Cardiac muscle cell (in vitro differentiated cells and primary cell): ENCODE measurements at regions not wholly inside any gene's neighbourhood (a gene's known extent, or its start where the extent isn't known, plus 50 kb on each side); places are given as distances from the start of the nearest gene placed in this dataset.

Experiments
- DNase-seq, 2 donors: peaks; one replicate each; pipeline versions ENCODE4 v3.0.0 to v3.0.0-alpha.2; 2010 to 2017; ENCODE audit warnings: low read depth in 1 of 2, low spot score in 1 of 2
- H3K27ac ChIP-seq: fragments of 200-600 bp; sonication (generic); 2 replicates; pipeline ENCODE4 v1.5.1; 2016
- H3K27me3 ChIP-seq: fragments of 200-600 bp; sonication (generic); 2 replicates; pipeline ENCODE4 v1.6.0; 2016; ENCODE audit warnings: control low read depth
- H3K36me3 ChIP-seq: fragments of 200-600 bp; sonication (generic); 2 replicates; pipeline ENCODE4 v1.5.1; 2016; ENCODE audit warnings: control low read depth
- H3K4me1 ChIP-seq: fragments of 200-600 bp; sonication (generic); 2 replicates; pipeline ENCODE4 v1.8.1; 2017; ENCODE audit warnings: low read depth, mild to moderate bottlenecking, mixed run types
- H3K4me3 ChIP-seq: fragments of 200-600 bp; sonication (generic); 2 replicates; pipeline ENCODE4 v1.5.1; 2016; ENCODE audit warnings: mild to moderate bottlenecking
- H3K9me3 ChIP-seq: fragments of 200-600 bp; sonication (generic); 2 replicates; pipeline ENCODE4 v1.5.1; 2017; ENCODE audit warnings: low read depth, mild to moderate bottlenecking, control low read depth
- TF ChIP-seq, protein P1 (sequence below): IDR thresholded peaks from 2 replicates; pipeline ENCODE4 v1.5.1; 2012; ENCODE audit warnings: low read depth, mild to moderate bottlenecking, low read length

DNA sequence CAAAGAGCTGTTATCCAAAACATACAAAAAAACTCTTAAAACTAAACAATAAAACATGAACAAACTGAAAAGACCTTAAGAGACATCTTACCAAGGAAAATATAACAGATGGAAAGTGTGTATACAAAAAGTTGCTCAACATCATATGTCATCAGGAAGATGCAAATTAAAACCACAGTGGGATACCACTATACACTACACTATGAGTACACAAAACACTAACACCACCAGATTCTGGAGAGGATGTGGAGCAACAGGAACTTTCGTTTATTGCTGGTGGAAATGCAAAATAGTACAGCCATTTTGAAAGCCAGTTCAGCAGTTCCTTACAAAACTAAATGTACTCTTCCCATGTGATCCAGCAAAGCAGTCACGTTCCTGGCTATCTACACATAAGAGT lies 221.4 kb downstream of the CMPK2 start:
- DNase-seq = no peak
- Histone ChIP-seq H3K4me1 (peaks cover 8% of the 10 kb centered on the region), H3K27ac (no peak overlapping the region)

DNA sequence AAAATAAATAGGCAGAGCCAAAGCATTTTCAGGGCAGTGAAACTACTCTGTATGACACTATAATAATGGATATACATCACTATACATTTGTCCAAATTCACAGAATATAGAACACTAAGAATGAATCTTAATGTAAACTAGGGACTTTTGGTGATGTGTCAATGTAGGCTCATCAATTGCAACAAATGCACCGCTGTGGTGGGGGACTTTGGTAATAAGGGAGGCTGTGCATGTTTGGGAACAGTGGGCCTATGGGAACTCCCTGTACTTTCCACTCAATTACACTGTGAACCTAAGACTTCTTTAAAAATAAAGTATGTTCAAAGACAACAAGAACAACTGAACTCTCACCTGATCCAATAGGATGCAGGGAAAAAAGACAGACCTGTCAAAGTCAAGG lies 220.7 kb downstream of the CMPK2 start:
- Histone ChIP-seq H3K4me1 (peaks cover 2% of the 10 kb centered on the region), H3K9me3 (no peaks in the 10 kb centered on the region), H3K27ac (no peak overlapping the region), H3K36me3 (no peaks in the 10 kb centered on the region), H3K4me3 (no peak overlapping the region), H3K27me3 (no peaks in the 10 kb centered on the region)
- TF ChIP-seq, protein P1, sequence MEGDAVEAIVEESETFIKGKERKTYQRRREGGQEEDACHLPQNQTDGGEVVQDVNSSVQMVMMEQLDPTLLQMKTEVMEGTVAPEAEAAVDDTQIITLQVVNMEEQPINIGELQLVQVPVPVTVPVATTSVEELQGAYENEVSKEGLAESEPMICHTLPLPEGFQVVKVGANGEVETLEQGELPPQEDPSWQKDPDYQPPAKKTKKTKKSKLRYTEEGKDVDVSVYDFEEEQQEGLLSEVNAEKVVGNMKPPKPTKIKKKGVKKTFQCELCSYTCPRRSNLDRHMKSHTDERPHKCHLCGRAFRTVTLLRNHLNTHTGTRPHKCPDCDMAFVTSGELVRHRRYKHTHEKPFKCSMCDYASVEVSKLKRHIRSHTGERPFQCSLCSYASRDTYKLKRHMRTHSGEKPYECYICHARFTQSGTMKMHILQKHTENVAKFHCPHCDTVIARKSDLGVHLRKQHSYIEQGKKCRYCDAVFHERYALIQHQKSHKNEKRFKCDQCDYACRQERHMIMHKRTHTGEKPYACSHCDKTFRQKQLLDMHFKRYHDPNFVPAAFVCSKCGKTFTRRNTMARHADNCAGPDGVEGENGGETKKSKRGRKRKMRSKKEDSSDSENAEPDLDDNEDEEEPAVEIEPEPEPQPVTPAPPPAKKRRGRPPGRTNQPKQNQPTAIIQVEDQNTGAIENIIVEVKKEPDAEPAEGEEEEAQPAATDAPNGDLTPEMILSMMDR = no peak
- DNase-seq = no peak

More for the DNA sequence above, 221.4 kb downstream of the CMPK2 start:
- Histone ChIP-seq H3K9me3 (no peaks in the 10 kb centered on the region), H3K4me3 (no peak overlapping the region), H3K36me3 (no peaks in the 10 kb centered on the region), H3K27me3 (no peaks in the 10 kb centered on the region)
- TF ChIP-seq, protein P1 = no peak

DNA sequence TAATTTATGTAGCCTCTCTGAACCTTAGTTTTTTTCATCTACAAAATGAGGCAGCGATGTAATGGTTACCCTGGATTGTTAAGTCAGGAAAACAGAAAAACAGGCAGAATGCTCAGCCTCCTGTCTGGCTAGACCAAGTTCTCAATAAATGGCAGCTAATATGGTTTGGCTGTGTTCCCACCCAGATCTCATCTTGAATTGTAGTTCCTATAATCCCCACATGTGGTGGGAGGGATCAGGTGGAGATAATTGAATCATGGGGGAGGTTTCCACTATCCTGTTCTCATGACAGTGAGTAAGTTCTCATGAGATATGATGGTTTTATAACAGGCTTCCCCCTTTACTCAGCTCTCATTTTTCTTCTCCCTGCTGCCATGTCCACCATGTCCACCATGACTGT lies 220.0 kb downstream of the CMPK2 start:
- no peak overlapping the region for H3K4me3 ChIP-seq
- TF ChIP-seq, protein P1 = no peak
- H3K36me3 ChIP-seq = no peaks in the 10 kb centered on the region
- DNase-seq = no peak
- H3K9me3 ChIP-seq = no peaks in the 10 kb centered on the region
- H3K27me3 ChIP-seq = no peaks in the 10 kb centered on the region
- no peak overlapping the region for H3K27ac ChIP-seq
- no peaks in the 10 kb centered on the region for H3K4me1 ChIP-seq

DNA sequence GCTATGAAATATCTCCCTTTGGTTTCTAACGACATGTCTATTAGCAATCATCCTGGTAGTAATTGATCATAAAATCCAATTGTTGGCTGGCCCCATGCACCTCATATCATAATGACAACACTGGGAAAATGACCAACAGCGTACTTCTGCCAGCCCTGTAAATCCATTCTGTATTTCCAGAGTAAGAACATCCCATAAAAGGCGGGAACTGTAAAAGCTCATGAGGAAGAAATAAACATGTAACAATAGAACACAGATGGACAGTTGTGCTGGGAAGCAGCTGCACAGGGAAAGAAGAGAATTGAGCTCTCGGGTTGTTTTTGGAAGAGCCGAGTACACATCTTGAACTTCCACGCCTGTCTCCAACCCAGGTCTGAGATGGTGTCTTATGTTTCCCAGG lies 218.7 kb downstream of the CMPK2 start:
- TF ChIP-seq, protein P1 = no peak
- DNase-seq = no peak
- no peak overlapping the region for H3K4me3 ChIP-seq

DNA sequence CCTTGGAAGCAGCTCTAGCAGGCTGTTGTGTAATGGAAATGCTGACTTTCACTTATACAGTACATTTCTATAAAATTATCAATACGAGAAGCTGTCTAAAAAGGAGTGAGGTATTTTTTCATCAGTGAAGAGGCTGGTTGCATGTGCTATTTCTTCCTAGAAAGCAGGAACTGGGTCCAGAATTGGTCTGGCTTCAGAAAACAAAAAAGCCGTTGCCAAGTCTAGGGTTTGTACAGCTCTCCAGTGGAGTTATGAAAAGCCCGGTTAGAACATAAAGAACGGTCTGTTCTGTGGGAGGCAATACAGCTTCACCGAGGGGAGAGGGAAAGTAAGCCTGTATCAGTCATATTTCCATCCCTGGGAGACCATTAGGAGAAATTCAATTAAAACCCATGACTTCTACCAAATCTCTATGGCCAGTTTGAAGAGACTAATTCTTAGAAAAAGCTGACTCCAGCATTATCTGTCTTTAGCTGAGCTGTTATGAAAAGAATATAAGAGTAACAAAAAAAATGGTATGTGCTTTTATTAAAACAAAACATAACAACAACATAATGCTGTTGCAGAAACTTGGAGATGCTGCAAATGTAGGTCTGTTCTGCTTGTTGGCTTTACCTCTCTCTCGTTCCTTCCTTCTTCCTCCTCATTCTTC lies 217.0 kb downstream of the CMPK2 start:
- Histone ChIP-seq H3K36me3 (no peaks in the 10 kb centered on the region), H3K4me3 (no peak overlapping the region), H3K4me1 (no peaks in the 10 kb centered on the region), H3K27ac (no peak overlapping the region), H3K9me3 (no peaks in the 10 kb centered on the region), H3K27me3 (no peaks in the 10 kb centered on the region)
- DNase-seq = no peak
- TF ChIP-seq, protein P1 = no peak

More for the DNA sequence above, 218.7 kb downstream of the CMPK2 start:
- no peaks in the 10 kb centered on the region for H3K4me1 ChIP-seq
- H3K36me3 ChIP-seq = no peaks in the 10 kb centered on the region
- H3K9me3 ChIP-seq = no peaks in the 10 kb centered on the region
- no peak overlapping the region for H3K27ac ChIP-seq
- H3K27me3 ChIP-seq = no peaks in the 10 kb centered on the region

DNA sequence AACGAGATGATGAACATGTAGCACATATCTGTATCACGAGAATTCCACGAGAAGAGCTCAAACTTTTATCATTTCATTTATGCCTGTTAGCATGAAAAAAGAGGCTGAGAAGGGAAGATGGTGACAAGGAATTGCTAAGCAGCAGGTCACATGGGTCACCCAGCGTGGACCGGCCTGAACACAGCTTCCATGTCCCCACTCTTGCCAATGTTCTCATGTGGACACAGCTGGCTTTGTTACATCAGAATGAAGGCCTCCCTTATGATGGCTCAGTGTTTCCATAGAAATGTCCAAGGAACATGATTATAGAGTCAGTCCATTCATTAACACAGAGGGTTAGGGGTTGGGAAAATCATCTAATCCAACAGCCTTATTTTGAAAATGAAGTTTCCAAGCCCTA lies 215.4 kb downstream of the CMPK2 start:
- DNase-seq = no peak
- TF ChIP-seq, protein P1 = no peak
- Histone ChIP-seq H3K27ac (no peak overlapping the region), H3K4me1 (no peaks in the 10 kb centered on the region), H3K27me3 (no peaks in the 10 kb centered on the region), H3K36me3 (no peaks in the 10 kb centered on the region), H3K4me3 (no peak overlapping the region), H3K9me3 (no peaks in the 10 kb centered on the region)
